Tibial nerve (tissue), 4 donors: ENCODE measurements at regions not wholly inside any gene's neighbourhood (a gene's known extent, or its start where the extent isn't known, plus 50 kb on each side); places are given as distances from the start of the nearest gene placed in this dataset.

ENCODE experiments used
- DNase-seq, 2 donors: peaks; one replicate each; pipeline ENCODE4 v3.0.0-alpha.2; 2019; ENCODE audit warnings: low spot score in 2 of 2
- H3K27ac ChIP-seq, 4 donors: fragments of 200-600 bp; sonication (generic) in 3 of 4; one replicate each; pipeline ENCODE4 v1.5.1; 2017 to 2019; ENCODE audit warnings: mild to moderate bottlenecking in 1 of 4
- H3K27me3 ChIP-seq, 2 donors: fragments of 200-600 bp; sonication (generic) in 1 of 2; one replicate each; pipeline versions ENCODE4 v1.5.1 to v1.6.0; 2017 to 2019
- H3K36me3 ChIP-seq, 3 donors: fragments of 200-600 bp; sonication (generic); one replicate each; pipeline ENCODE4 v1.5.1; 2018 to 2019
- H3K4me1 ChIP-seq, 4 donors: fragments of 200-600 bp; sonication (generic) in 3 of 4; one replicate each; pipeline ENCODE4 v1.5.1; 2017 to 2019
- H3K4me3 ChIP-seq, 4 donors: fragments of 200-600 bp; sonication (generic) in 3 of 4; one replicate each; pipeline ENCODE4 v1.5.1; 2017 to 2019; ENCODE audit warnings: mild to moderate bottlenecking in 1 of 4, moderate library complexity in 1 of 4
- H3K9me3 ChIP-seq, 4 donors: fragments of 200-600 bp; sonication (generic) in 3 of 4; one replicate each; pipeline ENCODE4 v1.5.1; 2017 to 2019
- CTCF ChIP-seq, 5 experiments: fragments of 200-600 bp in 3 of 5; fragments of 450-650 bp in 2 of 5; sonication (generic) in 3 of 5; IDR thresholded peaks; one replicate each; pipeline ENCODE4 v1.5.1; 2016 to 2019; ENCODE audit warnings: antibody characterized with exemption in 5 of 5, mild to moderate bottlenecking in 3 of 5, moderate library complexity in 2 of 5
- EP300 ChIP-seq, 2 donors: sonication (generic); formaldehyde crosslinking; IDR thresholded peaks; one replicate each; pipeline ENCODE4 v1.6.1; 2017; ENCODE audit warnings: antibody characterized with exemption in 2 of 2, mild to moderate bottlenecking in 1 of 2
- POLR2A ChIP-seq, 2 donors: fragments of 450-650 bp; IDR thresholded peaks; one replicate each; pipeline ENCODE4 v1.6.1; 2017; ENCODE audit warnings: antibody characterized with exemption in 2 of 2, mild to moderate bottlenecking in 2 of 2, moderate library complexity in 2 of 2
- WGBS, 2 donors: methylation state at CpG; one replicate each; pipeline ENCODE4 v1.1.5; 2018; 5-methylcytosine and 5-hydroxymethylcytosine counted together

- no peaks in the 10 kb centered on the region for H3K36me3 ChIP-seq
- H3K9me3 ChIP-seq, result peaks cover 0 to 7% (median 0%) of the 10 kb centered on the region in 4 donors
- H3K27ac ChIP-seq, result no peak overlapping the region
- no peaks in the 10 kb centered on the region for H3K4me1 ChIP-seq
- WGBS, 2 donors, result 63 to 78% methylated on average over 13 of the region's 13 CpGs
- DNase-seq, result no peak
- TF ChIP-seq POLR2A (IDR thresholded peaks at IDR 0.05), result no peak
- no peak for TF ChIP-seq CTCF (IDR thresholded peaks at IDR 0.05)
- no peak for TF ChIP-seq EP300 (IDR thresholded peaks at IDR 0.05)
- H3K4me3 ChIP-seq, result no peak overlapping the region
- H3K27me3 ChIP-seq, result no peaks in the 10 kb centered on the region
Observed at GRCh38 chrX:482192-482701, 95.5 kb upstream of the PPP2R3B start.

- TF ChIP-seq POLR2A (IDR thresholded peaks at IDR 0.05) (no peak), EP300 (IDR thresholded peaks at IDR 0.05) (no peak), CTCF (IDR thresholded peaks at IDR 0.05) (no peak)
- no peak overlapping the region for H3K4me3 ChIP-seq
- peaks cover 0 to 7% (median 0%) of the 10 kb centered on the region in 4 donors for H3K9me3 ChIP-seq
- no peak for DNase-seq
- no peak overlapping the region for H3K27ac ChIP-seq
- H3K27me3 ChIP-seq, result no peaks in the 10 kb centered on the region
- WGBS, 2 donors, result 71 to 79% methylated on average over 23 of the region's 23 CpGs
- H3K4me1 ChIP-seq, result no peaks in the 10 kb centered on the region
- H3K36me3 ChIP-seq, result no peaks in the 10 kb centered on the region
Observed at GRCh38 chrX:482702-483203, 96.0 kb upstream of the PPP2R3B start.

- no peak for DNase-seq
- Histone ChIP-seq H3K4me1 (no peaks in the 10 kb centered on the region), H3K4me3 (no peak overlapping the region), H3K27me3 (no peaks in the 10 kb centered on the region), H3K27ac (no peak overlapping the region), H3K36me3 (no peaks in the 10 kb centered on the region), H3K9me3 (peaks cover 0 to 7% (median 0%) of the 10 kb centered on the region in 4 donors)
- TF ChIP-seq POLR2A (IDR thresholded peaks at IDR 0.05) (no peak), CTCF (IDR thresholded peaks at IDR 0.05) (no peak), EP300 (IDR thresholded peaks at IDR 0.05) (no peak)
- 85 to 90% methylated on average over 12 to 13 of the region's 13 CpGs for WGBS, 2 donors
Observed at GRCh38 chrX:485368-485767, 98.7 kb upstream of the PPP2R3B start.

GRCh38 chrX:486325-486724 lies 99.6 kb upstream of the PPP2R3B start:
- Histone ChIP-seq H3K27ac (no peak overlapping the region), H3K36me3 (no peaks in the 10 kb centered on the region), H3K4me3 (no peak overlapping the region), H3K27me3 (no peaks in the 10 kb centered on the region), H3K9me3 (peaks cover 0 to 7% (median 0%) of the 10 kb centered on the region in 4 donors), H3K4me1 (no peaks in the 10 kb centered on the region)
- TF ChIP-seq EP300 (IDR thresholded peaks at IDR 0.05), result no peak
- TF ChIP-seq POLR2A (IDR thresholded peaks at IDR 0.05), result no peak
- no peak for TF ChIP-seq CTCF (IDR thresholded peaks at IDR 0.05)
- WGBS, 2 donors, result 82 to 86% methylated on average over 4 of the region's 4 CpGs
- DNase-seq, result no peak

GRCh38 chrX:487836-488235 lies 101.1 kb upstream of the PPP2R3B start:
- no peak overlapping the region for H3K27ac ChIP-seq
- WGBS, 2 donors, result 89 to 91% methylated on average over 1 of the region's 1 CpG
- peaks cover 0 to 7% (median 0%) of the 10 kb centered on the region in 4 donors for H3K9me3 ChIP-seq
- TF ChIP-seq POLR2A (IDR thresholded peaks at IDR 0.05), result no peak
- no peak for TF ChIP-seq EP300 (IDR thresholded peaks at IDR 0.05)
- TF ChIP-seq CTCF (IDR thresholded peaks at IDR 0.05), result no peak
- no peaks in the 10 kb centered on the region for H3K27me3 ChIP-seq
- H3K4me3 ChIP-seq, result no peak overlapping the region
- DNase-seq, result no peak
- H3K4me1 ChIP-seq, result no peaks in the 10 kb centered on the region
- no peaks in the 10 kb centered on the region for H3K36me3 ChIP-seq
